ENCODE measurements at regions not wholly inside any gene's neighbourhood (a gene's known extent, or its start where the extent isn't known, plus 50 kb on each side); places are given as distances from the start of the nearest gene placed in this dataset.

GRCh38 chr9:108512426-108513173 lies 343.2 kb downstream of the ACTL7B start:
- no peaks in the 10 kb centered on the region for H3K27me3 ChIP-seq
- no peak overlapping the region for H3K4me3 ChIP-seq
- DNase-seq: no peak
- no peaks in the 10 kb centered on the region for H3K36me3 ChIP-seq
- no peaks in the 10 kb centered on the region for H3K9me3 ChIP-seq

GRCh38 chr9:108511307-108511706 lies 344.5 kb downstream of the ACTL7B start:
- Histone ChIP-seq H3K36me3 (no peaks in the 10 kb centered on the region), H3K27me3 (no peaks in the 10 kb centered on the region), H3K9me3 (no peaks in the 10 kb centered on the region), H3K4me3 (no peak overlapping the region)
- DNase-seq: no peak

GRCh38 chr9:108496846-108497245 lies 358.9 kb downstream of the ACTL7B start:
- no peak for DNase-seq

GRCh38 chr9:108489567-108489966 lies 366.2 kb downstream of the ACTL7B start:
- Histone ChIP-seq H3K36me3 (no peaks in the 10 kb centered on the region), H3K9me3 (no peaks in the 10 kb centered on the region), H3K4me3 (no peak overlapping the region), H3K27me3 (no peaks in the 10 kb centered on the region)
- no peak for DNase-seq

More at GRCh38 chr9:108496846-108497245, 358.9 kb downstream of the ACTL7B start:
- H3K36me3 ChIP-seq: no peaks in the 10 kb centered on the region
- H3K27me3 ChIP-seq: no peaks in the 10 kb centered on the region
- H3K4me3 ChIP-seq: no peak overlapping the region
- no peaks in the 10 kb centered on the region; the same call in 1 of the 2 replicates for H3K9me3 ChIP-seq

- Histone ChIP-seq H3K9me3 (no peaks in the 10 kb centered on the region), H3K4me3 (no peak overlapping the region), H3K27me3 (no peaks in the 10 kb centered on the region), H3K36me3 (no peaks in the 10 kb centered on the region)
- no peak for DNase-seq
These were observed 369.0 kb downstream of the ACTL7B start for GRCh38 chr9:108486831-108487230.

- Histone ChIP-seq H3K27me3 (no peaks in the 10 kb centered on the region), H3K36me3 (no peaks in the 10 kb centered on the region), H3K9me3 (no peaks in the 10 kb centered on the region), H3K4me3 (no peak overlapping the region)
- no peak for DNase-seq
These were observed 371.3 kb downstream of the ACTL7B start for GRCh38 chr9:108484468-108484867.

- Histone ChIP-seq H3K36me3 (no peaks in the 10 kb centered on the region), H3K4me3 (no peak overlapping the region), H3K9me3 (no peaks in the 10 kb centered on the region), H3K27me3 (no peaks in the 10 kb centered on the region)
- no peak for DNase-seq
These were observed 372.1 kb downstream of the ACTL7B start for GRCh38 chr9:108483676-108484075.

- DNase-seq: no peak
- no peaks in the 10 kb centered on the region for H3K36me3 ChIP-seq
- no peaks in the 10 kb centered on the region for H3K9me3 ChIP-seq
These were observed 375.7 kb downstream of the ACTL7B start for GRCh38 chr9:108479989-108480652.

GRCh38 chr9:108478431-108479332 lies 377.1 kb downstream of the ACTL7B start:
- Histone ChIP-seq H3K27me3 (no peaks in the 10 kb centered on the region), H3K36me3 (no peaks in the 10 kb centered on the region), H3K4me3 (no peak overlapping the region), H3K9me3 (no peaks in the 10 kb centered on the region)
- peak; percentile 85 for DNase-seq

More at GRCh38 chr9:108479989-108480652, 375.7 kb downstream of the ACTL7B start:
- Histone ChIP-seq H3K4me3 (no peak overlapping the region), H3K27me3 (no peaks in the 10 kb centered on the region)

- no peak for DNase-seq
- Histone ChIP-seq H3K36me3 (no peaks in the 10 kb centered on the region), H3K27me3 (no peaks in the 10 kb centered on the region), H3K9me3 (no peaks in the 10 kb centered on the region), H3K4me3 (no peak overlapping the region)
These were observed 378.2 kb downstream of the ACTL7B start for GRCh38 chr9:108477529-108478006.

GRCh38 chr9:108476574-108476973 lies 379.2 kb downstream of the ACTL7B start:
- H3K9me3 ChIP-seq: no peaks in the 10 kb centered on the region
- no peak for DNase-seq
- no peaks in the 10 kb centered on the region for H3K27me3 ChIP-seq
- H3K36me3 ChIP-seq: no peaks in the 10 kb centered on the region
- H3K4me3 ChIP-seq: no peak overlapping the region

GRCh38 chr9:108475813-108476212 lies 380.0 kb downstream of the ACTL7B start:
- Histone ChIP-seq H3K9me3 (no peaks in the 10 kb centered on the region), H3K27me3 (no peaks in the 10 kb centered on the region), H3K36me3 (no peaks in the 10 kb centered on the region), H3K4me3 (no peak overlapping the region)
- no peak for DNase-seq

GRCh38 chr9:108474356-108474755 lies 381.4 kb downstream of the ACTL7B start:
- Histone ChIP-seq H3K27me3 (no peaks in the 10 kb centered on the region), H3K4me3 (no peak overlapping the region), H3K36me3 (no peaks in the 10 kb centered on the region), H3K9me3 (no peaks in the 10 kb centered on the region)
- no peak for DNase-seq

- Histone ChIP-seq H3K27me3 (no peaks in the 10 kb centered on the region), H3K9me3 (no peaks in the 10 kb centered on the region), H3K4me3 (no peak overlapping the region), H3K36me3 (no peaks in the 10 kb centered on the region)
- peak; percentile 64 for DNase-seq
These were observed 382.3 kb downstream of the ACTL7B start for GRCh38 chr9:108473209-108474112.

- Histone ChIP-seq H3K9me3 (no peaks in the 10 kb centered on the region), H3K4me3 (no peak overlapping the region), H3K36me3 (no peaks in the 10 kb centered on the region), H3K27me3 (no peaks in the 10 kb centered on the region)
- peak; percentile 68 for DNase-seq
These were observed 386.1 kb downstream of the ACTL7B start for GRCh38 chr9:108469654-108470053.

- Histone ChIP-seq H3K9me3 (no peaks in the 10 kb centered on the region), H3K27me3 (no peaks in the 10 kb centered on the region), H3K36me3 (no peaks in the 10 kb centered on the region), H3K4me3 (no peak overlapping the region)
- peak; percentile 48 for DNase-seq
These were observed 387.4 kb downstream of the ACTL7B start for GRCh38 chr9:108468364-108468763.
